Activated CD4-positive, alpha-beta T cell treated with anti-CD3 and anti-CD28 coated beads, Interleukin-10, Interleukin-2, amounts not matched to agents 100 ng/mL and 50 ng/mL, durations not matched to agents 16 hours and 8 hours (primary cell): ENCODE measurements at regions not wholly inside any gene's neighbourhood (a gene's known extent, or its start where the extent isn't known, plus 50 kb on each side); places are given as distances from the start of the nearest gene placed in this dataset.
"Not testable (repeated sequence)": the region's sequence is repeated elsewhere in the genome, so short reads cannot be mapped to it uniquely, and the experiment has no call there.

Source experiments
- DNase-seq: peaks from one replicate; pipeline ENCODE4 v3.0.0-alpha.2; 2020

DNA sequence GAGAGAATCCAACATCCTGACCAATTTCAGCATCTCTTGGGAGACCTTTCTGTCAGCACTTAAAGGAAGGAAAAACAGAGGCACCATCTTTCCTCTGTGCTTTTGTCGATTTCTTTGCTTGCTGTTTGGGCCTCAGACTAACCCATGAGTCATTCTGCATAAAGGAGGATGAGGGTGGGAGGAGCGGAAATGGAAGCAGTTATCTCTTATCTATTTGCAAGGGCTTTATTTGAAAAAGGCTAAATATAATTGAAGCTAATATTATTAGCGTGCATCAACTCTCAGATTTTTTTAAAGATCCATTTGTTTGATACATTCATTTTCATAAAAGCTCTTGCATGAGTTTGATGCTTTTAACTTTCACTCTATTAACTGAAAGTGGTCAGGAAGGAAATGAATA is 72.9 kb downstream of the ZNF622 start:
- no peak for DNase-seq

DNA sequence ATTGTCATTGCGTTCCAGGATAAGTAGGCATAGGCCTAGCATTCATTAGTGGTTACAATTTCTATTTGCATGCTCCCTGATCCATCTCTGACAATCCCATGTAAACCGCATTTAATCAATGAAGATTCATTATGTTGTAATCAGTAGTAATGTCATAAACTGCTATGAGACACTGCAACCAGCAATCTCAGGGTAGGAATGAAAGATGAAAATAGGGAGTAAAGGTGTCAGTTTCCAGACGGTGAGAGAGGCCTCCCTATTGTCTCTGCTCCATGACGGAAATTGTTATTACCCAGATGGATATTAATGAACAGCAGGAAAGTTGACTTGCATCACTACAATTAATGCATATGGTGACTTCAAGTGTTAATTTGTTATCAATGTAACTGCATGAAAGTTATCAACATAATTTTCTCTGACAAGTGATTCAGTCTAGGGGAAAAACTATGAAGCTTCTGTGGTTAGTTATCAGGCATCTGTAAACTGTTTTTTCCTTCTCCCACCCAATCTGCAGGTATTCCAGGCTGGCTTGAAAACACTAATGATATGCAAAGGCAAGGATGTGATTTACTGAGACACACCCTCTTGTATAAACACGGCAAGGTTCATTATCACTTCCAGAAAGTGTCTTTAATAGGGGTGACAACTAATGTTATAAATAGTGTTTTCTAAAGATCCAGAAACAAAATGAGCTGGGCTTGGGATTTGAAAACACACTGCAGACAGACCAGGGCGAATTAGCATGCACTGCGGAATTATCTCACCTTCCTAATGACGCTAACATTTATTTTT is 73.5 kb downstream of the ZNF622 start:
- no peak for DNase-seq

DNA sequence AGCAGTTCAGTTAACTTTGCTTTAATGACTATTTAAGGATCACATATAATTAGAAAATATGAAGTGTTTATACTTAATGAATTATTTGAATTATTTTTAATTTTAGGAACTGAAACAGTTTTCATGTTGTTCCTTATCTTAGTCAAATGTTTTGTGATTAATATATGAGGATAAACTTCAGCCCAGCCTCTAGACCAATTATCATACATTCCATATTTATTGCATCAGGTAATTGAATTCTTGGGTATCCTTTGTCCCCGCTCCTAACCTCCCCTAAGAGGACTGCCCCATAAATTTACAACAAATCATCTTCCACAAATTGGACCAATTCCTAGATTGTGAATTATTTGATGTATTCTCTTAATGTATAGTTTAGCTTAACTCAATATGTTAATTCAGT is 74.8 kb downstream of the ZNF622 start:
- DNase-seq, result no peak

DNA sequence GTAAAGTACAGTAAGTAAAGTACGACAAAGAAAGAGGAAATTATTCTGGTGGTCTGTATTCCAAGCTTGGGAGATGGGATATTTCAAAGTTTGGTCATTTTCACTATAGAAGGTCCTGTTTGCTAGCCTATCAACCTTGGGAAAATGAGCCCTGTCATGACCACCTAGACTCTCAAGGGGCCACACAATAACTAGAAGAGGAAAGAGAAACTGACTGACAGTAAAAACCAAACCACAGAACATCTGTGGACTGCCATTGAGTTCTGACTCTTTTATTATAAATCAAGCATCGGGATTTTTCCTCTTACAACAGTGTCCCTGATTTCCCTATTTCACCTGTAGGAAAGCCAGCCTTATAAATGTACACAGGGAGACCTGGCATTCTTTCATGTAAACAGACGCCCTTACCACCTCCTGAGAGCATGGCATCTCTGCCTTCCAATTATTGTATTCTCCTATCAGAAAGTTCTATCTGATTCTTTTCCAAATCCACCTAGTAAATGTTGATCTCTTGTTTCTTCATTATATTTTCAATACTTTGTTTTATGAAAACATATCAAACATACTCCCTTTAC is 80.0 kb downstream of the ZNF622 start:
- no peak for DNase-seq

DNA sequence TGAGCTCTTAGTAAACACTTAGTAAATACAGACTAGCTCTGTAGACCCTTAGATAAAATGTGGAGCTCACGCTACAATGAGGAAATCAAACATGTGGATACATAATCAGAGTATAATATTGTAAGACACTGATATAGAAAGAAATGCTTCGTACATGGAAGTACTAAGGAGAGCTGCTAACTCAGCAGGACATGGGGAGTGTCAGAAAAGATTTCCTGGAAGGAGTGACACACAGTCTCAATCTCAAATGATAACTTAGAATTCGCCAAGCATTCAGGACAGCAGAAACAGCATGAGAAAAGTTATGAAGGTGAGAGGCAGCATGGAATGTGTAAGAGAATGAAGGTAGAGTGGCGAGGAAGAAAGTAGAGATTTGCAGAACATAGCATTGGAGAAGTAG is 80.8 kb downstream of the ZNF622 start:
- DNase-seq, result no peak

DNA sequence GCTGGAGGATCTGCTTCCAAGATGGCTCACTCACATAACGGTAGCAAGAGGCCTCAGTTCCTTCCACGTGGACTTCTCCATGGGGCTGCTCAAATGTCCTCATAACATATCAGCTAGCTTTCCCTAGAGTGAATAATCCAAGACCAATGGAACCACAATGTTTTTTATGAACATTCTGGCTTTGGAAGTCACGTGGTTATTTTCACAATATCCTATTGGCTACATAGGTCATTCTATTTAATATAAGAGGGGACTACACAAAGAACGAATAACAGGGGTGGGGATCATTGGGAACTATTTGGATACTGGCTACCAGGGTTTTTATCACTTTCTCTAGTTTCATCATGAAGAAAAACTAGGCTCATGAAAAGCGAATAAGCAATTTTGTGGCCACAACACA is 81.4 kb downstream of the ZNF622 start:
- no peak for DNase-seq

DNA sequence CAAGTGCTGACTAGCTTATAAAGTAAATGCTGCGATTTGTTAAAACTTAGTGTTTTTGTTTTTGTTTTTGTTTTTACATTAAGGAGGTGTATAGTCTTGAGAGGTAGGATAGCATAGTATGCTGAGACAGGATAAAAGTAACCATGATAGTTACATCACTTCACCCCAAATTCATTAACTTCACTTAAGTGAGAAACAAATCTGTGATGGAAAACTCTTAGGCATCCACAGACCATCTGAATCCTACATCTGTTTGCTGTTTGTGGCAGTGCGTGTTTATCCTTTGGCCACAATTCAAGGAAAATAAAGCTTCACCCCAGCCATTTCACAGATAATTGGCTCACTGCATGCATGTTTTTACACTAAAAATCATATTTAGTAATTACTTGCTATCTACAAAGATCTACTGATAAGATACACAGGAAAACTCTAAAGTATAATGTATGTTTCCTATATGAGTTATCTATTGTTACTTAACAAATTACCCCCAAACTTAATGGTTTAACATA is 82.0 kb downstream of the ZNF622 start:
- DNase-seq, result no peak

DNA sequence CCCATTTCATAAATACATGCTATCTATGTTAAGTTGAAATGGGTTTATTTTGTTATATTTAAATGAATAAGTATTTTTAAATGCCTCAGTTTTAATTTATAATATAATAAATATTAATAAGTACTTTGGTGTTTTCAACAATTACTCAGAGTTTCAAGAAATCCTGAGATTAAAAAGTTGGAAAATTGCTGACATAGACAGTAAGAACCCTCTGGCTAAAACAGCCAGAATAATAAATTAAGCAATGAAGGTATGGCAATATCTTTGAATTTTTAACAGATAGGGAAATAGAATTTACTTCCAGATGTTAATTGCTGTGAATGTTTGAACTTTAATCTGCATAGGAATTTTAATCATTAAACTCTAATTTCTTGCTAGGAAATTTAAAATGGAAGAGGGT is 83.6 kb downstream of the ZNF622 start:
- no peak for DNase-seq

DNA sequence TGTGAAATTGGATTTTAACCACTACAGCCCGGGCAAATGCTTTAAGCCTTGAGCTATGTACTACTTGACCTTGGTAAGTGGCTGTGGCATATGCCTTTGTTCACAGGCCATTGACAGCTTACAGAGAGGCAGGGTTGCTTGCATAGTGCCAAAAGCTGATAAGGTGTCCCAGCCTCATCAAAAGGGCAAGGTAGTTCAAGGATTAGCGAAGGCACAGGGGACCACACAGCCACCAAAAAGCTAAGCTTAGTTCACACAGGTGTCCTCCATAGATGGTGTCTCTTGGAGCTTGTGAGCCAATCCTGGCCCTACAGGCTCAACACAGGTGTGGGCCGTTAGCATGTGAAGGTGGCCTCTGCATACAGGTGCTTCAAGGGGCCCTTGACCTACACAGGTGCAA is 86.8 kb downstream of the ZNF622 start:
- no peak for DNase-seq

DNA sequence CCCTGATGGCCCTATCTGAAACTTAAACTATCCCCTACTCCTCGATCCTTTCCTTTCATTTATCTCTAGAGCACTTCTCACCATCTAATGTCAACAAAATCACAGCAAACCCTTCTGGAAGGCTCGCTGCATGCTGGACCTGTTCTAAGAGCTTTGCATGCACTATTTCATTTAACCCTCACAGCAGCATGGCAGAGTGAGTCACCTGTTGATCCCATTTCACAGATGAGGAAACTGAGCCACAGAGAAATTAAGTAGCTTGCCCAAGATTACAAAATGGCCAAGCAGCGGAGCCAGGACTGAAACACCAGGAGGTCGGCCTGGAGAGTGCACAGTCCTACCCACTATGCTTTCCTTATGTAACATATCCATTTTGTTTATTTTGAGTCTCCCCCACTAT is 93.1 kb downstream of the ZNF622 start:
- DNase-seq, result no peak

DNA sequence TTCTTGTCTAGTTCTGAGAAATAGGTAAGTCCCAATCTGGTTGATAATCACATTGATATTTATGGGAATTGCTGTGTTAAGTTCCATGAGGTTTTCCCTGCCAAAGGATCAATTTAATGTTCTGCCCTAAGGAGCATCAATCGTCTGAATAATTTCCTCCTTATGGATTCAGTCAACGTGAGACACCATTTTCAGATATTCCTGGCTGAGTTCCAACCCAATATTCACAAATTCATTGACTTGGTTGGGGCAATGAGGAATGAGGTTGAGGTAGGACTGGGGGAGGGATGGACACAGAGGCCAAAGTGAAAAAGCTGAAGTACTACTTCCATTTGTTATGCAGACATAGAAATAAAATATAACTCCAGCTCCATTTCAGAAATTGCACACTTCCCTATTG is 99.1 kb downstream of the ZNF622 start:
- no peak for DNase-seq

DNA sequence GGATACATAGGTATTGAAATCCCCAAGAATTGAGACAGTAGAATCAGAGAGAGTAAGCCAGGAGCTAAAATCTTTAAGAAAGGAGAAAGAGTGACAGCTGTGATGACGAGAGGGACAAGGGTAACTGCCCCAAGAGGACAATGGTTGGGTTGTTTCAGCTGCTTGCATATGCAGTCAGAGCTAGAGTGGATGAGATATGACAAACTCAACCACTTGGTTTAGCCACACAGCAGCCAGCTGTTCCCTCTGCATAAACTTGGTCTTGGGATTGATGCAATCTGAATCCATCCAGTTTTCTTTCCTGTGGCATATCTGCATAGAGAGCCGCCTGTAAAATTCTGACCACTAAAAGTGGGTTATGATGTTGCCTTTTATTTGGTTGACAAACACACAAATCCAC is 100.7 kb downstream of the ZNF622 start:
- DNase-seq, result no peak

DNA sequence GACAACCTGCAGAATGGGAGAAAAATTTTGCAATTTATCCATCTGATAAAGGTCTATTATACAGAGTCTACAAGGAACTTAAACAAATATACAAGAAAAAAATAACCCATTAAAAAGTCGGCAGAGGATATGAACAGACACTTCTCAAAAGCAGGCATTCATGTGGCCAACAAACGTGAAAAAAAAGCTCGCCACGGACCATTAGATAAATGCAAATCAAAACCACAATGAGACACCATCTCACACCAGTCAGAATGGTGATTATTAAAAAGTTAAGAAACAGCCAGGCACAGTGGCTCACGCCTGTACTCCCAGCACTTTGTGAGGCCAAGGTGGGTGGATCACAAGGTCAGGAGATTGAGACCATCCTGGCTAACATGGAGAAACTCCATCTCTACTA is 112.2 kb downstream of the ZNF622 start:
- not testable (repeated sequence) for DNase-seq

DNA sequence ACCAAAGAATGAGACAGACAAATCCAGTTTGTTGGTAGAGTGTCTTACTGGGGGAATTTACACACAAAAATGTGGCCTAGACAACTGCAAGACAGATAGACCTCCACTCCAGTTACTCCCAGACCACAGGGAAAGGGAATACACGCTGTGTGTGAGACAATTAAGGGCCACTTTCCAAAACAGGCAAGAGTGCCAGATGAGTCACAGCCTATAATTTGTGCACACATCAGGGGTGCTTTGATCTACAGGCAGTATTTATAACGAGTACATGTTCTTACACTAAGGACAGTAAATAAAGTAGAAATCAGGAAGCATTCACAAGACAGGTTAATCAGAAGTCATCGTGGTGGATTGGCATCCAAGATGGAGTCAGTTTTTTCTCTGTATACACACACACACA is 114.8 kb downstream of the ZNF622 start:
- no peak for DNase-seq

DNA sequence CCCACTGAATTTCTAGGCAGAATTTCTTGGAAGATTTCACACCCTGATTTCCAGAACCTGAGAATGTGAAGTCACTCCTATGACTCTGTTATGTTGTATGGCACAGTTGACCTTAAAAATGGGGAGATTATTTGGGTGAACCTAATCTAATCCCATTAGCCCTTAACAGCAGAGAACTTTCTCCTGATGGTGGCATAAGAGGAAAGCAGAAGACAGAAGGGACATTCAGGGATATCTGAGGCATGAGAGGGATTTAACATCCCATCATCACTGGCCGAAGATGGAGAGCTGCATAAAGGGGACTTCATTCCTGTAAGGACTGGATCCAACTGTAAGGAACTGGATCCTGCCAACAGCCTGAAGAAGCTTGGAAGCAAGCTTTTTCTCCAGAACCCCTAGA is 119.2 kb downstream of the ZNF622 start:
- no peak for DNase-seq

DNA sequence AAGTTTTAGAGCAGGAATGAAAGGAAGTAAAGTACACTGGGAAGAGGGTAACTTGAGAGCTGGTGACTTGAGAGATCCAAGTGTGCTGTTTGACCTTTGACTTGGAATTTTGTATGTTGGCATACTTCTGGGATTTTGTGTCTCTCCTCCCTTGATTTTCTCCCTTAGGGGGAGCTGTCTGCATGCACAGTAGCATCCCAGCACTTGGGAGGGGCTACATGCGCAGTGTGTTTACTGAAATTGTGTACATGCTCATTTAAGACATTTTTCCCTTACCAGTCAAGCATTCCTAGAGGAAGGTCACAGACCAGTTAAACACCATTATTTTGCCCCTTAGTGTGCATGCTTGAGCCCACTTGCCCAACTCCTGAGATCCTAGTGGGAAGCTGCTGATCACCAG is 120.1 kb downstream of the ZNF622 start:
- DNase-seq, result no peak

DNA sequence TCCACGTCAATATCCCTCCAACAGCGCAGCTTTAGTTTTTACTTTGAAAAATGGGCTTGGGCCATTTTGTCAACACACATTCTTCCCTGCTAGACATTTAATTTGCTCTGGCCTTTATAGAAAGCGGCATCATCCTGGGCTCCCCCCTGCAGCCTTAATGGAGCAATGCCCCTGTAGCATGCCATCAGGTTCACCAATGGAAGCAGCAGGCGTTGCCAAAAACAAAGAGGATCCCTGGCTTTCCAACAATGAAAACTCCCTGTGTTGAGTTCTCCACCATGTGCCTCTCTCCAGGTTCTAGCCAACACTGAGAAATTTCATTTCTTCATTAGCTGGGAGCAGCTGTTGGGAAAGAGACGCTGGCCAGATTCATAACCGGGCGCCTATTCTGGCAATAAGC is 139.5 kb downstream of the ZNF622 start:
- DNase-seq, result no peak

DNA sequence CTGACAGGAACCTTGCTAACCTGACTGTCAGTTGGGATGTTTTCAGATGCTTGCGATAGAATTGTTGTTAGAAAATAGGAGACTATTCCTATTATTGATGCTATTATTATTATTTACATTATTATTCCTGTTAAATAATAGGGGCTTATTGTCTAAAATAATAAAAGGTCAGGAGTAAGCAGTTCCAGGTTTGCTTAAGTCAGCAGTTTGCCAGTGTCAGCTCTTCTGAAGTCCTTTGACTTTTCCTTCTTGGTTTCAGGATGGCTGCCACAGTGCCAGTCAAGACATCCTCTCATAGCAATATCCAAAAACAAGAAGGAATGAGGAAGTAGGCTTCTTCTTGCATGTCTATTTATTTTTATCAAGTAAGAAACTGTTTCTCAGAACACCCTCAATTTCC is 141.7 kb upstream of the MARCHF11 start:
- no peak for DNase-seq

DNA sequence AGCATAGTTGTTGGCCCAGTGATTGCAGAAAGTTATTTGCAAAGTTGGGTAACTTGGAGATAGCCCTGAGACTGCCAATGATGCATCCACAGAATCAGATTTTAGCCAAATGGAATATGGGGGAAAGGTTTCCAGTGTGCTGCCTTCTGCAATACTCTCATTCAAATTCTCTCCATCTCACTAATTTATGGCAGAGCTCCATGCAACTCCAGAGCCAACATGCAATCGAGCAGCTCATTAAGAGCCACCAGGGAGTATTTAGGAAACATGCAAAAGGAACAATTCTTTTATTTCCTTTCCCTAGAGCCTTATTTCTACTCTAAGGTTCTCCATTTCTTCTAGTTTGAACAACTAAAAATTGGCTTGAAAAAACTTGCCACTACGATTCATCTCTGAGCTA is 135.9 kb upstream of the MARCHF11 start:
- DNase-seq, result no peak

DNA sequence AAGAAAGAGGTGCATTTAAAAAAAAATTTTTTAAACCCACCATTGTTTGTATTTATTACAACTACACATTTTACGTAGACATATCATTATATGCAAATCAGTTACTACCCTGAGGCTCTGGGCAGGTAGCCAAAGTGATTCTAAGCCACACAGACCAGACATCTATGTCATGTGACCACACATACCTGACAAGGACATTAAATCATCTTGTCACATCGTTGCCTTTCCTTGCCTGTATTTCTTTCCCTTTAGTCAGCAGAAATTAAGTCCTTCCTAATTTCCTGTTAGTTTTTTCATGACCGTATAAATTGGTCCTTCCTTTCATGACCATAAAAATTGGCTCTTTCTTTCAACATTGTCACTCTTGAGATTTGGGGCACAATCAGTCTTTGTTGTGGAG is 134.2 kb upstream of the MARCHF11 start:
- DNase-seq, result no peak

DNA sequence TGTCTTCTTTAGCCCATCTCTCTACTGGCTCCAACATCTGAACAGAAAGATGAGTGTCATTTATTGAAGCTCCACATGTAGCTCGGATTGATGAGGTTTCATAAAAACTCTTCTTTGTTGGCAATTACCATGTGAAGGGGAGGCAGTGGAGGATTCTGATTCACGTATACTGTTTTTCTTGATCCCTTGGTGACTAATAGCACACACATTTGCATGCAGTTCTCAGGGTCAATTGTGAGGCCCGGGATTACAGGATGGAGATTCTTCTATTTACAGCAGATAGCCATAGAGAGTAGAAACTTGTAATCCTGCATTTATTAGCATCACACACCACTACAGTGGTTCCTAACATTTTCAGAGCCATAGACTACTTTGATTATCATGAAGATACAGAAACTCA is 133.2 kb upstream of the MARCHF11 start:
- DNase-seq, result no peak

DNA sequence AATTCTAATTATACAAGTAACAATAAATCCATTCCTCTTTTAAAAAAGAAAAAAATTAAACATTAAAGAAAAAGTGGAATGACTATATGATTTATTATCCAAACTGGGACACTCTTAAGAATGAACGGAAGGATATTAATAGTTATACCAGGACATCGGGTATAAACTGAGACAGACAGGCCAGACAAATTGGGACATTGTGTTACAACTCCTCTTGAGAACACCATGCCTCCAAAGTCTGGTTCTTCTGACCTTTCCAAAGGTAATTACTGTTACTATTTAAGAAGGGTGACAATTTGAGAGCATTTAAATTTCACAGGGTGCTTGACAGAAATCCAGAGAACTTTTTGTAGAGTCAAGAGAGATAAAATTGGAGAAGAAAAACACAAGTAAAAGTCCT is 132.1 kb upstream of the MARCHF11 start:
- DNase-seq, result no peak

DNA sequence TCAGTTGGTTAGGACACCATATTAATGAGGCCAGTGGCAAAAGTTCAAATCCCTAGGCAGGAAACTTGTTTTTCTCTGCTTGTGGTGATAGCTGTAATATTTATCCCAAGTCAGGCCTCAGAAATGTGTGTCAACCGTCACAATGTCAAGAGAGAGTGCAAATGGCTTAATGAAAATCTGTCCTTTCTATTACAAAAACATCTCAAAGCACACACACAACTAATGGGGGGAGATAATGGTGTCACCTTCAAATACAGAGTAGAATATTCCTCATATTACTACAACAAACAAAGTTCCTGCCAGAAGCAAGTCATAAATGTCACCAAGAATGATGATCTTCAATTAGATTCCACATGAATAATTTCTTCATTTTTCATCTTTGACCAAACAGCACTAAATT is 127.2 kb upstream of the MARCHF11 start:
- no peak for DNase-seq

DNA sequence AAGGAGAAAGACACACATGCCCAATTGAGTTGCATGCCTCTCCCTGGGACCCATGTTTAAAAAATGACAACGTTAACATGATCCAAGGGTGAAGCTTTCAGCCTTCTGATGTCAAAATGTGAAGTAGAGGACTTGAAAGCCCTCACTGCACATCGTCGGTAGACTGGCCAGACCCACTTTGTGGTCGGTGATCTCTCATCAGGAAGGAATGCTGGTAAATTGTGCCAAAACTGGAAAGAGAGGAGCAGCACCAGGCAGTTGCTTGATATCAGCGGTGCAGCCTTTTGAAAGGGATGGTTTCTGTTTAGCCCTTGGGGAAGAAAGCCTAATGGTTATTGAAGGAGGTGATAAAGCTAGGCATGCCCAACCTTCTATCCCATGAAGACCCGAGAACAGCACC is 125.3 kb upstream of the MARCHF11 start:
- DNase-seq, result no peak

DNA sequence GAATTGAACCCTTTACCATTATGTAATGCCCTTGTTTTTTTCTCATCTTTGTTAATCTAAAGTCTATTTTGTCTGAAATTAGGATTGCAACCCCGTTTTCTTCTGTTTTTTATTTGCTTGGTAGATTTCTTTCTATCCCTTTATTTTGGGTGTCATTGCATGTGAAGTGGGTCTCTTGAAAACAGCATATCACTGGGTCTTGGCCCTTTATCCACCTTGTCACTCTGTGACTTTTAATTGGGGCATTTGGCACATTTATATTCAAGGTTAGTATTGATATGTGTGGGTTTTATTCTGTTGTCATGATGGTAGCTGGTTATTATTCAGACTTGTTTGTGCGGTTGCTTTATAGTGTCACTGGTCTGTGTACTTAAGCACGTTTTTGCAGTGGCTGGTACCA is 117.4 kb upstream of the MARCHF11 start:
- no peak for DNase-seq
